ENCODE measurements at regions not wholly inside any gene's neighbourhood (a gene's known extent, or its start where the extent isn't known, plus 50 kb on each side); places are given as distances from the start of the nearest gene placed in this dataset.
"Not testable (repeated sequence)": the region's sequence is repeated elsewhere in the genome, so short reads cannot be mapped to it uniquely, and the experiment has no call there.

DNA sequence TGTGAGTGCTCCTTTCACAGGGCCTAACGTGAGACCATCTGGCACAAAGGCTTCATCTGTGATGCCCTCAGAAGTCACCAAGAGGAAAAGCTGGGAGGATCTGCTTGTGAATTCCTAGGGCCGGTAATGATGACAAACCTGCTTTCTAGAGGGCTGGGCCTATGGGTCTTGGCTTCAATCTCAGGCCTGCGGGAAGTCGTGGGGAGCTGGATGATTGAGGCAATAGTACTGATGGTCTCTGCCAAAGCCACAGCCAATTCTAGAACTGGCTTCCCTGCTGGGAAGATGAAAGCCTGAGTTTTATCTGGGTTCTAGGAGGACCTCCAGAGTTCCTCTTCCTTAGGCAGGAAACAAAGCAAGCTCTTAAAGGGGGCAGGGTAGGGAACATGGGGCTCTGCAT is 102.7 kb downstream of the TMEM215 start:
- H3K4me1 ChIP-seq (ENCODE audit: control insufficient read depth in 2 of 3, insufficient read depth in 2 of 3, low read depth in 1 of 3, low read length in 3 of 3): no peaks in the 10 kb centered on the region
- no peak overlapping the region for H3K27ac ChIP-seq (ENCODE audit: low read depth in 2 of 2, low read length in 2 of 2)
- H3K4me3 ChIP-seq (ENCODE audit: low read length in 3 of 3): no peak overlapping the region
- FAIRE-seq: no peak
- H3K27me3 ChIP-seq (ENCODE audit: control insufficient read depth, insufficient read depth, low read length): no peaks in the 10 kb centered on the region
- DNase-seq: no peak
- H3K9me3 ChIP-seq (ENCODE audit: control insufficient read depth in 2 of 3, insufficient read depth in 1 of 3, low read length in 3 of 3): no peaks in the 10 kb centered on the region
- H3K9ac ChIP-seq (ENCODE audit: low read length in 3 of 3): no peak overlapping the region
- TF ChIP-seq, protein P1, sequence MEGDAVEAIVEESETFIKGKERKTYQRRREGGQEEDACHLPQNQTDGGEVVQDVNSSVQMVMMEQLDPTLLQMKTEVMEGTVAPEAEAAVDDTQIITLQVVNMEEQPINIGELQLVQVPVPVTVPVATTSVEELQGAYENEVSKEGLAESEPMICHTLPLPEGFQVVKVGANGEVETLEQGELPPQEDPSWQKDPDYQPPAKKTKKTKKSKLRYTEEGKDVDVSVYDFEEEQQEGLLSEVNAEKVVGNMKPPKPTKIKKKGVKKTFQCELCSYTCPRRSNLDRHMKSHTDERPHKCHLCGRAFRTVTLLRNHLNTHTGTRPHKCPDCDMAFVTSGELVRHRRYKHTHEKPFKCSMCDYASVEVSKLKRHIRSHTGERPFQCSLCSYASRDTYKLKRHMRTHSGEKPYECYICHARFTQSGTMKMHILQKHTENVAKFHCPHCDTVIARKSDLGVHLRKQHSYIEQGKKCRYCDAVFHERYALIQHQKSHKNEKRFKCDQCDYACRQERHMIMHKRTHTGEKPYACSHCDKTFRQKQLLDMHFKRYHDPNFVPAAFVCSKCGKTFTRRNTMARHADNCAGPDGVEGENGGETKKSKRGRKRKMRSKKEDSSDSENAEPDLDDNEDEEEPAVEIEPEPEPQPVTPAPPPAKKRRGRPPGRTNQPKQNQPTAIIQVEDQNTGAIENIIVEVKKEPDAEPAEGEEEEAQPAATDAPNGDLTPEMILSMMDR (IDR thresholded peaks at IDR 0.05; ENCODE audit: borderline replicate concordance, extremely low read depth, insufficient read depth): no peak
- intact Hi-C loops (cut with DNase I): no loop called here
- H3K36me3 ChIP-seq (ENCODE audit: control insufficient read depth in 2 of 3, insufficient read depth in 3 of 3, low read length in 3 of 3): no peaks in the 10 kb centered on the region

DNA sequence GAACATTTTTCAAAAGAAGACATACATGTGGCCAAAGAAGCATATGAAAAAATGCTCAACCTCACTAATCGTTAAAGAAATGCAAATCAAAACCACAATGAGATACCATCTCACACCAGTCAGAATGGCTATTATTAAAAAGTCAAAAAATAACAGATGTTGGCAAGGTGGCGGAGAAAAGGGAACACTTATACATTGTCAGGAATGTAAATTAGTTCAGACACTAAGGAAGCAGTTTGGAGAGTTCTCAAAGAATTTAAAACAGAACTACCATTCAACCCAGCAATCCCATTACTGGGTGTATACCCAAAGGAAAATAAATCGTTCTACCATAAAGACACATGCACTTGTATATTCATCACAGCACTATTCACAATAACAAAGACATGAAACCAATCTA is 106.9 kb downstream of the APTX start:
- intact Hi-C loops (cut with DNase I); H3K27me3 ChIP-seq (ENCODE audit: control insufficient read depth, insufficient read depth, low read length); H3K4me3 ChIP-seq (ENCODE audit: low read length in 3 of 3); H3K9ac ChIP-seq (ENCODE audit: low read length in 3 of 3); H3K4me1 ChIP-seq (ENCODE audit: control insufficient read depth in 2 of 3, insufficient read depth in 2 of 3, low read depth in 1 of 3, low read length in 3 of 3); H3K36me3 ChIP-seq (ENCODE audit: control insufficient read depth in 2 of 3, insufficient read depth in 3 of 3, low read length in 3 of 3); H3K9me3 ChIP-seq (ENCODE audit: control insufficient read depth in 2 of 3, insufficient read depth in 1 of 3, low read length in 3 of 3); FAIRE-seq; DNase-seq; H3K27ac ChIP-seq (ENCODE audit: low read depth in 2 of 2, low read length in 2 of 2): not testable (repeated sequence)

DNA sequence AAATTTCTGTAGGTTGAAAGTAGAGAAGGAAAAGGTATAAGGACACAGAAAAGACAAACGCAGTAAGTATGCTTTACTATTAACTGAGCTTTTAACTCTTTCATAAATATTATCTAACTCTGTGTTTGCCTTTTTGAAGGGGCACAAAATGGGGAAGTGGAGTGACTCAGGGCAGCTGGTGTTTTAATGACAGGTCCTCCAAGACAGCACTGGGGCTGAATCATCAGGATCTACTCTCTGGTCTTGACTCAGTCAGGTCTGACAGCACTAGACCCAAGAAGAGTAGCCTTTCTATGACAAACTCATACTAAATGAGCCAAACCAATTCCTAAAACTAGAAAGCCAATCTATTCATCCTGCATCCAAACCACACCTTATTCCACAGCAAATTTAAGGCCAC is 102.2 kb downstream of the APTX start:
- intact Hi-C loops (cut with DNase I): no loop called here
- no peak for FAIRE-seq
- Histone ChIP-seq H3K9me3 (ENCODE audit: control insufficient read depth in 2 of 3, insufficient read depth in 1 of 3, low read length in 3 of 3) (no peaks in the 10 kb centered on the region), H3K36me3 (ENCODE audit: control insufficient read depth in 2 of 3, insufficient read depth in 3 of 3, low read length in 3 of 3) (no peaks in the 10 kb centered on the region), H3K4me3 (ENCODE audit: low read length in 3 of 3) (no peak overlapping the region), H3K27me3 (ENCODE audit: control insufficient read depth, insufficient read depth, low read length) (no peaks in the 10 kb centered on the region), H3K27ac (ENCODE audit: low read depth in 2 of 2, low read length in 2 of 2) (no peak overlapping the region), H3K4me1 (ENCODE audit: control insufficient read depth in 2 of 3, insufficient read depth in 2 of 3, low read depth in 1 of 3, low read length in 3 of 3) (no peaks in the 10 kb centered on the region), H3K9ac (ENCODE audit: low read length in 3 of 3) (no peak overlapping the region)
- no peak for DNase-seq
- TF ChIP-seq, protein P1 (IDR thresholded peaks at IDR 0.05; ENCODE audit: borderline replicate concordance, extremely low read depth, insufficient read depth): no peak

DNA sequence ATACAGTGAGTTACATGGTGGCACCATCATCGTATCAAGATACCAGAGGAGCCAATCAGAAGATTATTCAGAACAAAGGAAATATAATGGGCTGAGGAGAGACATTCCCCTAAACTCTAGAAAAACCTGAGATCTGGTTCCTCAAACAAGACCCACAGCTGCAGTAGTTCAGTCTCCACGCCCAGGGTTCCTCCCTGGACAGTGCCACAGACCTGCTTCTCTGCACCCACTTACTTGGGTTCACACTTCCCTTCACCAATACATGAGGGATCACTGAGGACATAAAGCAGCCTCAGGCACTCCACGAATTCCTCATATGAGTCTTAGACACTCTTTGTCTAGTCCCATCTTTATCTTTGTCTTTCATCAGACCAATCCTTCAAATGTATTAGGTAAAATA is 101.7 kb downstream of the APTX start:
- Histone ChIP-seq H3K9ac (ENCODE audit: low read length in 3 of 3) (no peak overlapping the region), H3K9me3 (ENCODE audit: control insufficient read depth in 2 of 3, insufficient read depth in 1 of 3, low read length in 3 of 3) (no peaks in the 10 kb centered on the region), H3K4me3 (ENCODE audit: low read length in 3 of 3) (no peak overlapping the region), H3K36me3 (ENCODE audit: control insufficient read depth in 2 of 3, insufficient read depth in 3 of 3, low read length in 3 of 3) (no peaks in the 10 kb centered on the region), H3K27ac (ENCODE audit: low read depth in 2 of 2, low read length in 2 of 2) (no peak overlapping the region), H3K4me1 (ENCODE audit: control insufficient read depth in 2 of 3, insufficient read depth in 2 of 3, low read depth in 1 of 3, low read length in 3 of 3) (no peaks in the 10 kb centered on the region), H3K27me3 (ENCODE audit: control insufficient read depth, insufficient read depth, low read length) (no peaks in the 10 kb centered on the region)
- DNase-seq (no peak), FAIRE-seq (no peak)
- intact Hi-C loops (cut with DNase I): no loop called here
- TF ChIP-seq, protein P1 (IDR thresholded peaks at IDR 0.05; ENCODE audit: borderline replicate concordance, extremely low read depth, insufficient read depth): no peak
